HUDEP-2 (cell line): ENCODE measurements at regions not wholly inside any gene's neighbourhood (a gene's known extent, or its start where the extent isn't known, plus 50 kb on each side); places are given as distances from the start of the nearest gene placed in this dataset.

Experiments
- DNase-seq, 76 experiments: peaks; one replicate each; lab custom pipeline; 2025; ENCODE audit not compliant: unreplicated experiment in 76 of 76; lab: John Stamatoyannopoulos, UW

- no peak for DNase-seq
Observed at GRCh38 chr2:47266939-47267710, 90.8 kb upstream of the CALM2 start.

GRCh38 chr2:47265751-47266231 is 89.5 kb upstream of the CALM2 start:
- DNase-seq: no peak

GRCh38 chr2:47265158-47265557 is 88.8 kb upstream of the CALM2 start:
- DNase-seq: no peak

GRCh38 chr2:47264686-47265085 is 88.4 kb upstream of the CALM2 start:
- no peak for DNase-seq

- DNase-seq: no peak
Observed at GRCh38 chr2:47264143-47264542, 87.8 kb upstream of the CALM2 start.

GRCh38 chr2:47262657-47263056 is 86.3 kb upstream of the CALM2 start:
- no peak for DNase-seq

- DNase-seq: no peak
Observed at GRCh38 chr2:47260971-47261370, 84.7 kb upstream of the CALM2 start.

GRCh38 chr2:47259829-47260228 is 83.5 kb upstream of the CALM2 start:
- no peak for DNase-seq

GRCh38 chr2:47257946-47258348 is 81.6 kb upstream of the CALM2 start:
- no peak for DNase-seq

- no peak for DNase-seq
Observed at GRCh38 chr2:47256416-47257087, 80.2 kb upstream of the CALM2 start.

- DNase-seq: no peak
Observed at GRCh38 chr2:47255794-47256193, 79.5 kb upstream of the CALM2 start.

GRCh38 chr2:47254464-47254863 is 78.2 kb upstream of the CALM2 start:
- no peak for DNase-seq

- DNase-seq: no peak
Observed at GRCh38 chr2:47253447-47253846, 77.1 kb upstream of the CALM2 start.

GRCh38 chr2:47251404-47251675 is 75.0 kb upstream of the CALM2 start:
- DNase-seq: no peak

GRCh38 chr2:47250586-47251403 is 74.5 kb upstream of the CALM2 start:
- DNase-seq: peak in 6 of 76 experiments; percentile 8 to 39 (median 12)

- DNase-seq: no peak
Observed at GRCh38 chr2:47249931-47250330, 73.6 kb upstream of the CALM2 start.

- DNase-seq: no peak
Observed at GRCh38 chr2:47249157-47249900, 73.0 kb upstream of the CALM2 start.

- DNase-seq: no peak
Observed at GRCh38 chr2:47243596-47244323, 67.4 kb upstream of the CALM2 start.

- no peak for DNase-seq
Observed at GRCh38 chr2:47241715-47242114, 65.4 kb upstream of the CALM2 start.
